ENCODE measurements at regions not wholly inside any gene's neighbourhood (a gene's known extent, or its start where the extent isn't known, plus 50 kb on each side); places are given as distances from the start of the nearest gene placed in this dataset.
A peak's percentile ranks its signal among the peaks of the same experiment; 100 is the strongest.

GRCh38 chr3:43173949-43174348 lies 68.1 kb upstream of the POMGNT2 start:
- Histone ChIP-seq H2AFZ (ENCODE audit: low read length) (no peak overlapping the region), H3K4me1 (ENCODE audit: insufficient read depth, low read length) (peaks cover 8% of the 10 kb centered on the region), H3K27me3 (ENCODE audit: insufficient read depth, low read length) (no peaks in the 10 kb centered on the region), H3K36me3 (ENCODE audit: insufficient read depth, low read length) (no peaks in the 10 kb centered on the region), H3K79me2 (ENCODE audit: insufficient read depth, low read length) (no peaks in the 10 kb centered on the region), H3K9me3 (ENCODE audit: low read depth, low read length) (no peaks in the 10 kb centered on the region), H3K27ac (ENCODE audit: low read depth, low read length) (no peak overlapping the region), H3K4me3 (ENCODE audit: insufficient read depth, low read length) (no peak overlapping the region), H3K4me2 (ENCODE audit: insufficient read depth, low read length) (no peak overlapping the region), H4K20me1 (ENCODE audit: insufficient read depth, low read length) (no peaks in the 10 kb centered on the region)
- no peak for TF ChIP-seq CTCF (IDR thresholded peaks at IDR 0.05; ENCODE audit: extremely low read depth, low read depth, low read length)
- DNase-seq (ENCODE audit: insufficient read length, low spot score, missing footprints) = no peak

GRCh38 chr3:43171748-43172147 lies 65.9 kb upstream of the POMGNT2 start:
- Histone ChIP-seq H3K36me3 (ENCODE audit: insufficient read depth, low read length) (no peaks in the 10 kb centered on the region), H3K4me2 (ENCODE audit: insufficient read depth, low read length) (peak overlapping the region; percentile 57), H3K4me3 (ENCODE audit: insufficient read depth, low read length) (peak overlapping the region; percentile 40), H3K4me1 (ENCODE audit: insufficient read depth, low read length) (peaks cover 4% of the 10 kb centered on the region), H3K27ac (ENCODE audit: low read depth, low read length) (no peak overlapping the region), H3K27me3 (ENCODE audit: insufficient read depth, low read length) (no peaks in the 10 kb centered on the region), H3K9me3 (ENCODE audit: low read depth, low read length) (no peaks in the 10 kb centered on the region), H2AFZ (ENCODE audit: low read length) (peak overlapping the region; percentile 72), H4K20me1 (ENCODE audit: insufficient read depth, low read length) (no peaks in the 10 kb centered on the region), H3K79me2 (ENCODE audit: insufficient read depth, low read length) (no peaks in the 10 kb centered on the region)
- no peak for TF ChIP-seq CTCF (IDR thresholded peaks at IDR 0.05; ENCODE audit: extremely low read depth, low read depth, low read length)
- no peak for DNase-seq (ENCODE audit: insufficient read length, low spot score, missing footprints)

- no peaks in the 10 kb centered on the region for H3K27me3 ChIP-seq (ENCODE audit: insufficient read depth, low read length)
- DNase-seq (ENCODE audit: insufficient read length, low spot score, missing footprints) = no peak
- TF ChIP-seq CTCF (IDR thresholded peaks at IDR 0.05; ENCODE audit: extremely low read depth, low read depth, low read length) = no peak
- H3K4me2 ChIP-seq (ENCODE audit: insufficient read depth, low read length) = no peak overlapping the region
- no peak overlapping the region for H3K4me3 ChIP-seq (ENCODE audit: insufficient read depth, low read length)
- H4K20me1 ChIP-seq (ENCODE audit: insufficient read depth, low read length) = no peaks in the 10 kb centered on the region
- H3K79me2 ChIP-seq (ENCODE audit: insufficient read depth, low read length) = no peaks in the 10 kb centered on the region
- H3K36me3 ChIP-seq (ENCODE audit: insufficient read depth, low read length) = no peaks in the 10 kb centered on the region
- H3K9me3 ChIP-seq (ENCODE audit: low read depth, low read length) = no peaks in the 10 kb centered on the region
- no peak overlapping the region for H3K27ac ChIP-seq (ENCODE audit: low read depth, low read length)
- peaks cover 4% of the 10 kb centered on the region for H3K4me1 ChIP-seq (ENCODE audit: insufficient read depth, low read length)
- H2AFZ ChIP-seq (ENCODE audit: low read length) = no peak overlapping the region
These were observed 64.7 kb upstream of the POMGNT2 start for GRCh38 chr3:43170553-43170952.

- TF ChIP-seq CTCF (IDR thresholded peaks at IDR 0.05; ENCODE audit: extremely low read depth, low read depth, low read length) = no peak
- no peak overlapping the region for H2AFZ ChIP-seq (ENCODE audit: low read length)
- DNase-seq (ENCODE audit: insufficient read length, low spot score, missing footprints) = no peak
These were observed 64.1 kb upstream of the POMGNT2 start for GRCh38 chr3:43169987-43170386.

More at GRCh38 chr3:43169987-43170386, 64.1 kb upstream of the POMGNT2 start:
- Histone ChIP-seq H3K36me3 (ENCODE audit: insufficient read depth, low read length) (no peaks in the 10 kb centered on the region), H3K9me3 (ENCODE audit: low read depth, low read length) (no peaks in the 10 kb centered on the region), H3K79me2 (ENCODE audit: insufficient read depth, low read length) (no peaks in the 10 kb centered on the region), H3K4me3 (ENCODE audit: insufficient read depth, low read length) (no peak overlapping the region), H3K4me1 (ENCODE audit: insufficient read depth, low read length) (peaks cover 4% of the 10 kb centered on the region), H3K27me3 (ENCODE audit: insufficient read depth, low read length) (no peaks in the 10 kb centered on the region), H3K4me2 (ENCODE audit: insufficient read depth, low read length) (no peak overlapping the region), H3K27ac (ENCODE audit: low read depth, low read length) (no peak overlapping the region), H4K20me1 (ENCODE audit: insufficient read depth, low read length) (no peaks in the 10 kb centered on the region)
